Stimulated activated CD8-positive, alpha-beta memory T cell treated with anti-CD3 and anti-CD28 coated beads, Interleukin-12 subunit alpha, Interleukin-12 subunit beta, amount 100 ng/mL, for 24 hours (primary cell): ENCODE measurements at regions not wholly inside any gene's neighbourhood (a gene's known extent, or its start where the extent isn't known, plus 50 kb on each side); places are given as distances from the start of the nearest gene placed in this dataset.
"Not testable (repeated sequence)": the region's sequence is repeated elsewhere in the genome, so short reads cannot be mapped to it uniquely, and the experiment has no call there.

Source experiments
- DNase-seq: peaks from one replicate; pipeline ENCODE4 v3.0.0-alpha.2; 2020; ENCODE audit errors: extremely low read depth

DNA sequence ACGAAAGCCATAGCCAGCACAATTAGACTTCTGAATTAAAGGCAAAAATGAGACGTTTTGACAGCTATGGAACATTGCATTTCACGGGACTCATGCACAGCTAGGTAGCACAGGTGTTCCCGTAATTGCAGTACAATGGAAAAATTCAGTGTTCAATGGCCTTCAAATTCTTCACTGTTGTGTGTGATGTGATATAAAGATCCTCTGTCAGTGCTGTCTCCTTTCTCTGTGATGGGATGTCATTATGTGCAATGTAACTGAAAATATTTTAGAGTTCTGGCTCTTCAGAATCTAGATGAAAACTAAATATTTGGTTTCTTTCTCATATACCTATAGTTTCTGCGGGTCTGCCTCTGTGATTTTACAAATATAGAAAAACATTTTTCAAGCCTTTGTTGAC, 1599.7 kb downstream of the MRPL39 start:
- DNase-seq = no peak

DNA sequence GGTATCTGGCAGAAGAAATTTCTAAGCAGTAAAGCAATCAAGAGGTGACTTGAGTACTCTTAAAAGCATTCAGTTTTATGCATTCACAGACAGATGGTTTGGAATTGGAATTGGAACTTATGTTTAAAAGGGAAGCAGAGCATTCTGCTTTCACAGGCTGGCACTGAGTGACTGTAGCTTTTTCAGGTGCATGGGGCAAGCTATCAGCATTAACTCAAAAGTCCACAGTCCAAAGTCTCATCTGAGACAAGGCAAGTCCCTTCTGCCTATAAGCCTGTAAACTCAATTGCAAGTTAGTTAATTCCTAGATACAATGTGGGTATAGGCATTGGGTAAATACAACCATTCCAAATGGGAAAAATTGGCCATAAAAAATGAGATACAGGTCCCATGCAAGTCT, 1620.3 kb downstream of the MRPL39 start:
- no peak for DNase-seq

DNA sequence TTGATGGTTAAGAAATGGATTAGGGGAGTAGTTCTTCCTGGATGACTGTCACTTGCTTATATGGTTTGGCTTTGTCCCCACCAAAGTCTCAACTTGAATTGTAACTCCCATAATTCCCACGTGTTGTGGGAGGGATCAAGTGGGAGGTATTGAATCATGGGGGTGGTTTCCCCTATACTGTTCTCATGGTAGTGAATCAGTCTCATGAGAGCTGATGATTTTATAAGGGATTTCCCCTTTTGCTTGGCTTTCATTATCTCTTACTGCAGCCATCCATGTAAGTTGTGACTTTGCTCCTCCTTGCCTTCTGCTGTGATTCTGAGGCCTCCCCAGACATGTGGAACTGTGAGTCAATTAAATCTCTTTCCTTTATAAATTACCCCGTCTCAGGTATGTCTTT, 1621.1 kb downstream of the MRPL39 start:
- no peak for DNase-seq

DNA sequence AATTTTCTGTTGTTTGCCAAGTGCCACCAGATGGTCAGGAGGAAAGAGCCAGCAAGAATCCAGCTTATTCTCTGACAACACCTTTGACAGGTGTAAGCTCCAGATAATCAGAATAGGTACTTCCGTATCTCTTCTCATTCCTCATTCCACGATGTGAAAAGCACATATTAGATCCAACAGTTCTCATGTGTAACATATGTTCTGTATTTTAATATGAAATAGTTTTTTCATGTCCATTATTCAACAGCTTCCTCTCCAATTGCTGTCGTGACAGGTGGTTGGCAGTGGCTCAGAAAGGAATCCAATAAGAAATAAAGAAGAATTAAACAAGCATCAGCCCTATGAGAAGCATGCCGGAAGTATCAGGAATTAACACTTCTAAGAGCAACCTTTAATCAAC, 1624.7 kb downstream of the MRPL39 start:
- DNase-seq = no peak

DNA sequence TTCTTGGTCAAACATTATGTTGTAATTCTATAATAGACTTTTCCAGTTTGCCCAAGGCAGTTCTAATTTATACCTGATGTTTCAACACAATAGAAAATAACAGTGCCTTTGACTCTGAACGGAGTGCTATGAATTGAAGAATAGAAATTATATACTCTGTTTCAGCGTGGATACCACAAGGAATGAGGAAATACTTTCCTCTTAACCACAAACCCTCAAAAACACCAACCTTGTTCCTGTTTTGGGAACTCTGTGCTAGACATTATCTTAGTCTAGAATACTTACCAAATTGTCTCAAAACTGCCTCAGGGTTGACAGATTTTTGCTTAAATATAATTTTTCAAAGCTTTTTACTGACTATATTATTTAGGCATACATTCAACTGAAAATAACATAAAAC, 1629.3 kb downstream of the MRPL39 start:
- DNase-seq = no peak

DNA sequence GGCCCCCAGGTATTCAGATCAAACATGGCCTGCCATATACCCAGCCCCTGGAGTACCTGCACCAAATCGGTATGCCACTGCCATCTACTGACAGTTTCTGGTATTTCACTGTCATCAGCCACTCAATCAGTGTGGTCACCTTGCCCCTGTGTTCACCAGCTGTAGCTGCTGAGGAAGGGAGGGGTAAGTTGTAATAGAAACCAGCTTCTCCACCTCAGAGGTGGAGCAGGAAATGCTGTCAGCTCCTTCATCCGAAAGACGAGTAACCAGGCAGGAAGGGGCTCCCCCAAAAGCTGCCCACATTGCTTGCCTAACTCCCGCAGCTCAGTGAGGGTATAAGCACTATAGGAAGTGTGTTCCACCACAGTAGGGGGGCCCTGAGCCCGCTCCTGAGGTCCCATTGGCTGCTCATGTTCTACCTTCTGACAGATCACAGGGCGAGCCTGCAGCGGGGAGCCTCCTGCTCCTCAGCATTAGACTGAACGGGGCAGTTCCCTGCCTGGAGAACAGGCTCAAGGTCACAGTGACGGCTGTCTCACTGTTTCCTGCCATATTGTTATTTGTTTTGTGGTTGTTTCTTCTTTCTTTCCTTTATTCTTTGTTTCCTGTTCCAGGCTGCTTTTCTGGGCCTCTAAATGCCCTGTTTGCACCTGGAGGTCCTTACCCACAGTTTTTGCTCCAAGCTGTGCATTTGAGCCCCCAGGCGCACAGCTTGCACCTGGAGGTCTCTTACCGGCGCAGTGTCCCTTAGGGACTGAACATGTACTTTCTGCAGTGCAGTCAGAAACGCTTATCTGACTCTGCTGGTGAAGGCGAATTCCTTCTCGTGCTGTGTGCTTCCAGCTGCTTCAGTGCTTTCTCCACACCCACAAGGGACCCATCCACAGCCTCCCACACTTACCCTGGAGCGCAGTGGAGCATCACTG, 1638.3 kb downstream of the MRPL39 start:
- peak; percentile 15 for DNase-seq

DNA sequence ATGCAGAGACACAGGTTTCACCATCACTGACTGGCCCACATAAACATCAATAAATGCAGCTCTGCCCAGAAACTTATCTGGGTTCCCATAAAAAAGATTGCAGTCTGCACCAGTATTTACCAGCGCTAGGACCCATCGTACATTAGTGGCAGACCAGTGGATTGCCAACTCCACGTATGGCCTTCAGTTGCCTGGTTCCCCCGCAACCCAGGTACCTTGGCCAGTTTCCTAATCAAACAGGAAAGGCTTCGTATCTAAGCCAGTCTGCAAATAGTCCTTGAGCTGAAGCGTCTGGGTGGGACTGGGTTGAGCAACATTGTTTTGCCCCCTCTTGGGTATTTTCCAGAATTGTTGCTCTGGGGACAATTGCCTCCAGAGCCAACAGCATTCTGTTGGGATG, 1639.3 kb downstream of the MRPL39 start:
- no peak for DNase-seq

DNA sequence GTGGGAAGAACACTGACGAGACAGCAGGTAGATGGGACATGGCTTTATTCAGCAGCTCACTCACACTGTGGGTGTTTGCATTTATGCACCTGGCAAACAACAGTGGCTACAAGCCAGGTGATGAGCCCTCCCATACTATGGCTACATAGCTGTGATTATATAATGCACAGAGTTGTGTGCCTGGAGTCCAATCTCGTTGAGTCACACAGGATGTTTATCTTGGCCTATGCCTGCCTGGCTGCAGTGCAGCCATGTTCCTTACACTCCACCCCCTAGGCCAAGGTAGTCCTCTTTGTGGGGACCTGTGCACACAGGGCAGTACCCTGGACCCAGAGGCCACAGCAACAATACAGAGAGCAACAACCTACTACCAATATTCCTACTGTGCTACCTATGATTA, 1643.8 kb downstream of the MRPL39 start:
- no peak for DNase-seq

DNA sequence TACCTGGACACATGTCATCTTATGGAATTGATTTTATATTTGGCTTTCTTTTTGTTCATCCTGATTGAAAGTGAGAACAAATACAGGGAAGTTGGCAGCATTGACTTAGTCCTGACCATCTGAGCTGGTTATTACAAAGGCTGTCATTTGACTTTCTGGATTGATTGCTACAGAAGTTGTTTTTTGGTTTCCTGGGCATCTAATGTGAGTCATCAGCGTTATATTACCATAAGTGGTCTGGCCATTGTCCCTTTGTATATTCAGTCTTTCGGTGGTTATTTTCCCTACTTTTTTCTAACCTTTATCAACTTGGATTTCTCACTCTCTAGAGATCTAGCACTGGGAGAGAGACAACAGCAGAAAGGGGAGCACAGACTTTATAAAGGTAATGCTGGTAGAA, 1646.5 kb downstream of the MRPL39 start:
- no peak for DNase-seq

DNA sequence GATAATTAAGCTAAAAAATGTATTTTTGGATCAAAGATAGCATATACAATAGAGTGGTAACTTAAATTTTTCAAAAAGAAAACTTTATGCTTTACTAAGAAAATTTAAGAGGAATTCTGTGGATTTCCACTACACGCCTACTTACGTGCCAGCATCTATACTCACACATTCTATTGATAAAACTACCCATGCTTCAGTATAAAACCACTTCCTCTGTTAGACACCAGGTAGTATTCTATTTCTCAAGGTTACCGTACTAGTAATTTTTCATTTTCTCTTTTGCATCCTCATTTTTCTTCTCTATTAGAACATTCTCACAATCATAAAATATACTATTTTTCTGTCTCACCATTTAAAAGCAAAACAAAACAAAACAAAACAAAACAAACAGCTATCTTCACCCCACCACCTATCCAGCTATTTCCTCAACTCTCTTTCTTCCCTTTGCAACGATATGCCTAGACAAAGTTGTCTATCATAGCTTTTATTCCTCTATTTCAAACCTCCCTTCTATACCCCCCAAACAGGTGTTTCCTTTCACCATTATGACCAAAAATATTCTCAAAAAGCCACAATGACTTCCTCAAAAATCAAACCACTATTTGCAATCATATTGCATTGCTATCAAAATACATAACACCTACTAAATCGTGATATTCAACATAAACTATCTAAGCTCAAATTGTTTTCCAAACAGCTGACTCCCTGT, 1652.0 kb downstream of the MRPL39 start:
- DNase-seq = no peak

DNA sequence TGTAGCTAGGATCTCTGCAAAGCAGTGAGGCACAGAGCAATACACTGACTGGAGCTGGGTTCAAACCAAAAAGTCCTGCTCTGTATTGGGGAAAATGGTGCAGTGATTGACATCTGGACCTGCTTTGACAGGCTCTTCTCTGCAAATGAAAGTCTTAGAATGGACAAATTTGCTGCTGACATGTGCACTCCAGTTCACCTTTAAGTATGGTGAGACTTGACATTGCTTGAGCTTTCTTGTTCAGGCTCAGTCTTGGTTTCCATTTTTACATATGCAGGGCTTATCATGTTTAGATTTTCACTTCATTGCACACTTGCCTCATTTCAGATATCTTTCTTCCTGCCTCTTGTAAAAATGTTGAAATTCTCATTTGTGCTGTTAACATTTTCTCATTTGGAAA, 1655.0 kb downstream of the MRPL39 start:
- no peak for DNase-seq

DNA sequence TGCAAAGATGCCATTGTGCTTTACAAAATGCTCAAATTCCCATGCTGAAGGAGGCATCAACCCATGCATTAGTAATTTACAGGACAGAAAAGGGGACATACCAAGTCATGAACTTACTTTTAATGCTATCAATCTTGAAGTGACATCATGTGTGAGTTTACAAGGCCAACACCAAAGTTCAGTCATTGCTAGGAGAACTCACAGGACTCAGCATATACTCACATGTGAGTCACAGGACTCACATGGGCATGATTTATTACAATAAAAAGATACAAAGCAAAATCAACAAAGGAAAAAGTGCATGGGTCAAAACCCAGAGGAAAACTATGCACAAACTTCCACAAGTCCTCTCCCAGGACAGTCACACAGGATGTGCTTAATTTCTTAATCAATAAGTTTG, 1656.0 kb downstream of the MRPL39 start:
- no peak for DNase-seq

DNA sequence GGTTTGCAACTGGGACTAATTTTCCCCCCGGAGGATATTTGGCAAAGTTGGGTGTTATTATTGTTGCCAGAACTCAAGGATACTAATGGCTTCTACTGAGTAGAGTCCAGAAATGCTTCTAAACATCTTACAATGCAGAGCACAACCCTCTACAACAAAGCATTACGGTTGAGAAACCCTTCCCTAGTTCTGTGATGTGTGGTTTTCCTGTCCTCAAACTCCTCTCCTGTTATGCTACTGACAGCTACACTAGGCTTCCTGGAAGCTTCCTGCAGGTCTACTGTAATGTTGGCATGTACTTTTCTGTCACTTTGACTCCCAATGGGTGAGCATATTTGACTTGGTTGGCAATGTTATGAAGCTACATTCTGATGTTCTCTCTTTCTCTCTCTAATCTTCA, 1656.9 kb downstream of the MRPL39 start:
- no peak for DNase-seq

DNA sequence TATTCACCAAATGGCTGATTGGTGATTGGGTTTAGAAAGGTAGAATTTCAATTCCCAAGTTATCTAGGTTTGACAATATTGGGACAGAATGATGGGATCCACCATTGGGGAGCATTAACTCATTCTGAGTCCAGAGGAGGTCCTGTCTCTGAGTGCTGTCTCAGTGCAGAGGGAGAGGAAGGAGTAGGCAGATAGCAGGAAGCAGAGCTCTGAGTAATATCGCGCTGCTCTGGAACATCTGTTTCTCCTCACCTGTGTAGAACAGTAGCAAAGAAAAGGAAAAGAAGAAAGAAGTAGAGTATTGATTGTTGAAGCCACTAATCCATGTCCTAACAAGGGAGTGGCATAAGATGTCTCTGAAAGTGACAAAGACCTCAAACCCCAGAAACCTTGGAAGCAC, 1657.8 kb downstream of the MRPL39 start:
- no peak for DNase-seq

DNA sequence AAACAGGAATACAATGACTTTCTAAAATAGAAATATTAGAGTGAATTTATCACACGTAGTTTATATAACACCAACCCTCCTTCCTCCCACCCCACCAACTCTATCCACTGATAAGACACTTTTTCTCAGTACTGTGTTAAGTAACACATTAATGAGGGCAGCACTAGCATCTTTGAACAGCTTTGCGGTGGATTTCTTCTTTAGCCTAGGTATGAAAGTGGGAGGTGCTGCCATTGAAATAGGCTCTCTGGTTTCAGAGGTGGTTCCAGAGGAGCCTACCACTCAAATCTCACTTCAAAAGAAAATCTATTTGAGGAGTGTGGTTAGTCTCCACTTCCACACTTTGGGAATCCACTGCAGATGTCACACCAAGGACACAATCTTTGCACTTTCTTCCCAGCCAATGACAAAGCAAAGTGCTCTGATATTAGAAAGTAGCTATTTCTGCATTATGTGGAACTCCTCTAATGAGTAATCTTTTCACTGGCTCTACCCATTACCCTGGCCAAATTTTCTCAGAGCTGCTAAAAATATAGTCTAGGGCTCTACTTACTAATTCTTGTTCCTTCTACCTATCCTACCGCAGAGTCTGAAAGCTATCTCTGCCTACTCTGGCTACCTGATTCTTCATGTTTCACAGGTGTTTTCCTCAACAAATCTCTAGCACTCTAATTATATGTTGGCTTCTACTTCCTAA, 1667.8 kb downstream of the MRPL39 start:
- DNase-seq = no peak

DNA sequence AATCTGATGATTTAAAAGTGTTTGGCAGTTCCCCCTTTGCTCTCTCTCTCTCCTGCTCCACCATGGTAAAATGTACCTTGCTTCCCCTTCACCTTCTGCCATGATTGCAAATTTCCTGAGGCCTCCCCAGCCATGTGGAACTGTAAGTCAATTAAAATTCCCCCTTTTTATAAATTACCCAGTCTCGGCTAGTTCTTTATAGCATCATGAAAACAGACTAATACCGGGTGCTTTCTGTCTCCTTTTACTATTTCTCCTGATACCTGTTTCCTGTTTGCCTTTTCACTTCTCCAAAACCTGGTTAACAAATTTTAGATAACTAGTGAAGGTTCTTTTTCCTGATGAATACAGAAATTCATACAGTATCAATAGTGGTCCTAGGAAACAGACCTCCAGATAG, 1670.3 kb downstream of the MRPL39 start:
- no peak for DNase-seq

DNA sequence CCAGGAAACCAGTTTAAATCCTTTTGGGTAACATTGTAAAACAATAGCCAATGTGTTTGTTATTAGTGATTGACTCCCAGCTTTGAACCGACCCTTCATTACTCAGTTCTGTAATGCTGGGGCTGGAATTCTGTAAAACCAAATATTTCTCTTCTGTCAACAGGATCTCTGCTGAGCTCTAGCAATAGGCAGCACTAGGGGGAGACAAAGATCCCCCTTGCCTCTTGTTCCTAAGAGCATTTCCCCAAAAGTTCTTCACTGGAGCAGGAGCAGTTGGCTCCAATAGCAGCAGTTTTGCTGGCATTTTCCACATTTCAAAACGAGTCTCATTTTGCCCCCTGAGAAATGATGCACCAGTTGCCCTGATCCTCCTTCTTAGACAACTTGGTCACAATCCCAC, 1671.1 kb downstream of the MRPL39 start:
- DNase-seq = no peak

DNA sequence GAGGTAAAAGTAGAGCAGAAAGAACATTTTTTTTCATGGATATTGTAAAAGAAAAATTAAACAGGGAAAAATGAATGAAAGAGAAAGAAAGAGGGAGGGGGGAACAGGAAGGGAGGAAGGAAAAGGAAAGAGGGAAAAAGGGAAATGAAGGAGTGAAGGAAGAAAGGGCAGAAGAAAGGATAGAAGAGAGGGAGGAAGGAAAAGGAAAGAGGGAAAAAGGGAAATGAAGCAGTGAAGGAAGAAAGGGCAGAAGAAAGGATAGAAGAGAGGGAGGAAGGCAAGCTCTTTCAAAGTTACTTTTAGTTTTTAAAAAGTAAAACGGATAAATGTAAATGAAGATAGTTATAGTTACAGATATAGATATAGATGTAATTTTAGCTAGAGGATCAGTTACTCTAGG, 1676.7 kb downstream of the MRPL39 start:
- no peak for DNase-seq

DNA sequence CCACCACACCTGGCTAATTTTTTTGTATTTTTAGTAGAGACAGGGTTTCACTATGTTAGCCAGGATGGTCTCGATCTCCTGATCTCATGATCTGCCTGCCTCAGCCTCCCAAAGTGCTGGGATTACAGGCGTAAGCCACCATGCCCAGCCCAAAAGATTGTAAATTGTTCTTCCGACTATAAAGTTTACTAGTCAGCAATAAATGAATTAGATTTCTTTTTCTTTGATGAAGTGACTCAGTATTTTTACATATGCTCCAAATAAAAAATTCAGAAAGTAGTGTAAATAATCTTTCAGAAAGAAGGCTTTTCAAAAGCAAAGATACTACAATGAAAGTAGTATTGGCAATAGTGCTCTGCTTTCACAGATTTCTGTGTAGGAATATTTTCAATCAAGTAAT, 1680.9 kb downstream of the MRPL39 start:
- not testable (repeated sequence) for DNase-seq

DNA sequence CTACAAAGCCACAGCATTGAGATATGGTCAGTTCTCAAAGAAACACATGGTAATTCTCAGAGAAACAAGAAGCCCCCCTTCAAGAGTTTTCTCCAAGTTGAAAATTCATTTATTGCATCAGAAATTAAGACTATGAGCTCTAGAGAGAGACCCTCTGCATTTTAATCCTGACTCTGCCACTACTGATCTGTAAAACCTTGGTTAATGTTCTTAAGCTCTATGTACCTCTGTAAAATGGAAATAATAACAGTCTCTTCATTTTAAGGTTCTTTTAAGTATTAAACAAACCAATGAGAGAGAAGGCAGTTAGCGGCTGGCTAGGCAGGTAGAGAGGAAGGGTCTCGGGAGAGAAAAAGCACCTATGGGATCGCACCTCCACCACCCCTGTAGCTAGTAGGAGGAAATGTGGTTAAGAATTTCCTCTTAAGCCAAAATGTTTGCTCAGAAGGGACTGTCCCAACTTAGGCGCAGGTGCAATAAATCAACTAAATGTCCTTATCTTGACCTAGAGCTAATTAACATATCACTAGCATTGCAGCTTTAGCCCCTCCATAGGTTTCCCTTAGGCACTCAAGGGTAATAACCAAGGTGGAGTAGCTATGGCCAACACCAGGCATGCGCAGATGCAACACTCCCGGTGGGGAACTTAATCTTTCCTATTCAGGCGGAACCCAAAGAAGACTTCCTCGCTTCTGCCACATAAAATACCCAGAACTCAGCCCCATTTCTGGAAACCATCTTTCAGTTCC, 1685.4 kb downstream of the MRPL39 start:
- DNase-seq = no peak

DNA sequence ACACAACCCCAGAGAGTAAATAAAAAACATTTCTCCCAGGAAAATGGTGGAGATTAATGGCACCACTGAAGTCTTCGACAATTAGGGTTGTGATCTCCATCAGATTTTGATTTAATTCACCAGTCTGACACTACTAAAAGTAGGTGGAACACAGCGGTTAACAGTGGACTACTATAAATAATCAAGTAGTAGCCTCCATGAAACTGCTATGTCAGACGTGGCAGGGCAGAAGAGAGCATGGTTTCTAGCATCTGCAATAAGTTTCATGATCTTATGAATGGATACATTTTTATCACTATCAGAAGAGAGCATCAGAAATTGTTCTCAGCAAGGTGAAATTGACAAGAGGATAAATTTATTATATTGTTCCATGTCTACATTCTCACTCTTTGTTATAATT, 1706.6 kb downstream of the MRPL39 start:
- DNase-seq = no peak

DNA sequence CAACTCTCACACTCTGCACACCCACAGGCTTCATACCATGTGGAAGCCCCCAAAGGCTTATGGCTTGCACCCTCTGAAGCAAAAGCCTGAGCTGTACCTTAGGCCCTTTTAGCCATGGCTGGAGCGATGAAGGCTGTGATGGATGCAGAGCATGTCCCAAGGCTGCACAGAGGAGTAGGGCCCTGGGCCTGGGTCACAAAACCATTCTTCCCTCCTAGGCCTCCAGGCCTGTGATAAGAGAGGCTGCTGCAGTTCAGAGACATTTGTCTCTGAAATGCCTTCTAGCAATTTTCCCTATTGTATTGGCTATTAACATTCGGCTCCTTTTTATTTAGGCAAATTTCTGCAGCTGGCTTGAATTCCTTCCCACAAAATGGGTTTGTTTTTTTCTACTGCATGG, 1707.7 kb downstream of the MRPL39 start:
- no peak for DNase-seq
